ENCODE measurements at regions not wholly inside any gene's neighbourhood (a gene's known extent, or its start where the extent isn't known, plus 50 kb on each side); places are given as distances from the start of the nearest gene placed in this dataset.

GRCh38 chr4:157572951-157573350 lies 352.4 kb downstream of the GRIA2 start (continued):
- no peak for TF ChIP-seq ZNF462 (CRISPR knock-in tag; IDR thresholded peaks at IDR 0.05)
- no peak for TF ChIP-seq EZH2phosphoT487 (IDR thresholded peaks at IDR 0.05; ENCODE audit: unreplicated experiment)
- no peak for TF ChIP-seq ZNF331 (CRISPR knock-in tag; IDR thresholded peaks at IDR 0.05; ENCODE audit: low read depth)
- TF ChIP-seq ETS1 (IDR thresholded peaks at IDR 0.05): no peak
- no peak for TF ChIP-seq EZH2 (IDR thresholded peaks at IDR 0.05; ENCODE audit: low read depth, unreplicated experiment)
- TF ChIP-seq NANOG (IDR thresholded peaks at IDR 0.05; ENCODE audit: borderline replicate concordance): no peak
- TF ChIP-seq STAT1 (IDR thresholded peaks at IDR 0.05; ENCODE audit: unreplicated experiment): no peak

- Mint-ChIP-seq H3K4me1 (no peaks in the 10 kb centered on the region; the same call in 2 of the 3 replicates), H3K27ac (no peak overlapping the region), H3K27me3 (ENCODE audit: insufficient read depth, low read depth, poor library complexity) (no peaks in the 10 kb centered on the region), H3K9me3 (peaks cover 3% of the 10 kb centered on the region; the same call in 1 of the 3 replicates), H3K4me3 (no peak overlapping the region), H3K36me3 (ENCODE audit: low read depth) (no peaks in the 10 kb centered on the region)
- Histone ChIP-seq H3K4me1 (ENCODE audit: insufficient read depth) (no peaks in the 10 kb centered on the region), H3K27ac (ENCODE audit: low read depth) (no peak overlapping the region), H3F3A (replicated peaks; ENCODE audit: low read depth) (no peaks in the 10 kb centered on the region), H3K9me2 (ENCODE audit: insufficient read depth) (no peaks in the 10 kb centered on the region), H4K20me1 (replicated peaks; ENCODE audit: insufficient read depth) (no peaks in the 10 kb centered on the region), H3K4me3 (no peak overlapping the region), H2AFZ (no peak overlapping the region), H3K36me3 (ENCODE audit: insufficient read depth) (no peaks in the 10 kb centered on the region), H3K27me3 (ENCODE audit: insufficient read depth) (no peaks in the 10 kb centered on the region), H3K79me2 (replicated peaks; ENCODE audit: insufficient read depth) (no peaks in the 10 kb centered on the region), H3K4me2 (no peak overlapping the region)
- TF ChIP-seq ZNF114 (CRISPR knock-in tag; IDR thresholded peaks at IDR 0.05): no peak
- TF ChIP-seq ETS1 (IDR thresholded peaks at IDR 0.05): no peak
- no peak for TF ChIP-seq NANOG (IDR thresholded peaks at IDR 0.05; ENCODE audit: borderline replicate concordance)
- ATAC-seq (no peak), DNase-seq (ENCODE audit: low spot score) (no peak)
These were observed 351.8 kb downstream of the GRIA2 start for GRCh38 chr4:157572284-157572683.
